DMS79 treated with DMSO at 0.1 percent for 48 hours (cell line): ENCODE measurements at regions not wholly inside any gene's neighbourhood (a gene's known extent, or its start where the extent isn't known, plus 50 kb on each side); places are given as distances from the start of the nearest gene placed in this dataset.

Source experiments
- DNase-seq: peaks from one replicate; lab custom pipeline; 2025; lab: John Stamatoyannopoulos, UW

GRCh38 chr20:40449144-40449690 is 239.8 kb downstream of the MAFB start:
- no peak for DNase-seq

GRCh38 chr20:40446888-40447287 is 242.1 kb downstream of the MAFB start:
- no peak for DNase-seq

GRCh38 chr20:40444516-40444915 is 244.5 kb downstream of the MAFB start:
- no peak for DNase-seq

GRCh38 chr20:40443753-40444152 is 245.3 kb downstream of the MAFB start:
- no peak for DNase-seq

GRCh38 chr20:40442181-40442963 is 246.7 kb downstream of the MAFB start:
- peak; percentile 0 for DNase-seq

GRCh38 chr20:40441771-40442170 is 247.3 kb downstream of the MAFB start:
- no peak for DNase-seq

GRCh38 chr20:40438161-40438830 is 250.7 kb downstream of the MAFB start:
- DNase-seq = no peak

- no peak for DNase-seq
Observed at GRCh38 chr20:40436011-40436410, 253.0 kb downstream of the MAFB start.

GRCh38 chr20:40435146-40435895 is 253.7 kb downstream of the MAFB start:
- DNase-seq = no peak

- DNase-seq = no peak
Observed at GRCh38 chr20:40434122-40434521, 254.9 kb downstream of the MAFB start.

- DNase-seq = no peak
Observed at GRCh38 chr20:40433341-40433861, 255.6 kb downstream of the MAFB start.

- no peak for DNase-seq
Observed at GRCh38 chr20:40431611-40432010, 257.4 kb downstream of the MAFB start.

- no peak for DNase-seq
Observed at GRCh38 chr20:40431112-40431511, 257.9 kb downstream of the MAFB start.

GRCh38 chr20:40427026-40427425 is 262.0 kb downstream of the MAFB start:
- DNase-seq = no peak

GRCh38 chr20:40424695-40425094 is 264.3 kb downstream of the MAFB start:
- no peak for DNase-seq

GRCh38 chr20:40422656-40423055 is 266.4 kb downstream of the MAFB start:
- DNase-seq = no peak

GRCh38 chr20:40416274-40416673 is 272.8 kb downstream of the MAFB start:
- DNase-seq = no peak

- DNase-seq = peak; percentile 5
Observed at GRCh38 chr20:40414843-40415615, 274.0 kb downstream of the MAFB start.

- no peak for DNase-seq
Observed at GRCh38 chr20:40410028-40410427, 279.0 kb downstream of the MAFB start.

- DNase-seq = no peak
Observed at GRCh38 chr20:40397467-40397866, 291.6 kb downstream of the MAFB start.
